ENCODE measurements at regions not wholly inside any gene's neighbourhood (a gene's known extent, or its start where the extent isn't known, plus 50 kb on each side); places are given as distances from the start of the nearest gene placed in this dataset.
"Not testable (repeated sequence)": the region's sequence is repeated elsewhere in the genome, so short reads cannot be mapped to it uniquely, and the experiment has no call there.

DNA sequence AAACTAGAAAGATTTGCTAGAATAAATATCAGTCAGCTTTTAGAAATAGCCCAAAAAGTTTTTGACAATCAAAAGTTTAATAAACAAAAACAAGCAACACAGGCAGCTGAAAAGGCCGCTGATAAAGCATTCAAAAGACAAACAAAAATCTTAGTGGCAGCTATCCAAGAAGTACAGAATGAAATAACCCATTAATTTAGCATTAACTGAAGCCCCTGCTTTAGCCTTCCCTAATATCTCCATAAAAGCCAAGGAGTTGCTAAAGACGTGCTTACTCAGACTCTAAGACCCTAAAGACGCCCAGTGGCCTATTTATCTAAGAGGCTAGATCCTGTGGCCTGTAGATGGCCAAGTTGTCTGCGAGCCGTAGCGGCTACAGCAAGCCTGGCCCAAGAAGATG, 123.5 kb upstream of the DEFB108B start:
- not testable (repeated sequence) for H3K9me3 Mint-ChIP-seq; H3K36me3 Mint-ChIP-seq (ENCODE audit: low read depth); H3K4me3 Mint-ChIP-seq; H3K4me1 Mint-ChIP-seq (ENCODE audit: low read depth); H3K27ac Mint-ChIP-seq
- H3K27me3 Mint-ChIP-seq = peaks cover 12% of the 10 kb centered on the region

GRCh38 chr11:71710171-71710671, 122.8 kb upstream of the DEFB108B start:
- not testable (repeated sequence) for H3K4me1 Mint-ChIP-seq (ENCODE audit: low read depth); H3K27ac Mint-ChIP-seq; H3K4me3 Mint-ChIP-seq; H3K36me3 Mint-ChIP-seq (ENCODE audit: low read depth); H3K9me3 Mint-ChIP-seq
- H3K27me3 Mint-ChIP-seq = peaks cover 12% of the 10 kb centered on the region

DNA sequence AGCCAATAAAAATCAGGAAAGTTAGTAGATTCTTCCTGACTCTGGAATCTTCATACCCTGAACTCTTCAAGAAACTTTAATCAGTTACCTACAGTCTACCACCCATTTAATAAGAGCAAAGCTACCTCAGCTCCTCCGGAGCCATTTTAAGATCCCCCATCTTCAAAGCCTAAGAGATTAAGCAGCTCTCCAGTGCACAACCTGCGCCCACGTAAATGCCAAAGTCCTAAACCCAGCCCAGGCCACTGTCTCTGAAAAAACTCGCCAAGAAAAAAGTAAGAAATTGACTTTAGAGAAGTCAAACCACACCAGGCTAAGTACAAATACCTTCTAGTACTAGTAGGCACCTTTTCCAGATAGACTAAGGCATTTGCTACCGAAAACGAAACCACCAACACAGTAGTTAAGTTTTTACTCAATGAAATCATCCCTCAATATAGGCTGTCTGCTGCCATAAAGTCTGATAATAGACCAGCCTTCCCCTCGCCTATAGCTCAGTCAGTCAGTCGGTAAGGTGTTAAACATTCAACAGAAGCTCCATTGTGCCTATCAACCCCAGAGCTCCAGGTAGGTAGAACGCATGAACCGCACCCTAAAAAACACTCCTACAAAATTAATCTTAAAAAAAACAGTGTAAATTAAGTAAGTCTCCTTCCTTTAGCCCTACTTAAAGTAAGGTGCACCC, 122.2 kb upstream of the DEFB108B start:
- not testable (repeated sequence) for H3K27ac Mint-ChIP-seq; H3K4me1 Mint-ChIP-seq (ENCODE audit: low read depth); H3K9me3 Mint-ChIP-seq; H3K36me3 Mint-ChIP-seq (ENCODE audit: low read depth); H3K4me3 Mint-ChIP-seq
- peaks cover 15% of the 10 kb centered on the region for H3K27me3 Mint-ChIP-seq

- peaks cover 13% of the 10 kb centered on the region for H3K27me3 Mint-ChIP-seq
- H3K9me3 Mint-ChIP-seq, H3K27ac Mint-ChIP-seq: not testable (repeated sequence)
Observed at GRCh38 chr11:71712350-71712749, 120.7 kb upstream of the DEFB108B start.

GRCh38 chr11:71712846-71713245, 120.2 kb upstream of the DEFB108B start:
- not testable (repeated sequence) for H3K36me3 Mint-ChIP-seq (ENCODE audit: low read depth); H3K27ac Mint-ChIP-seq
- H3K27me3 Mint-ChIP-seq = peaks cover 11% of the 10 kb centered on the region

More at GRCh38 chr11:71712350-71712749, 120.7 kb upstream of the DEFB108B start:
- H3K4me3 Mint-ChIP-seq; H3K4me1 Mint-ChIP-seq (ENCODE audit: low read depth); H3K36me3 Mint-ChIP-seq (ENCODE audit: low read depth): not testable (repeated sequence)

DNA sequence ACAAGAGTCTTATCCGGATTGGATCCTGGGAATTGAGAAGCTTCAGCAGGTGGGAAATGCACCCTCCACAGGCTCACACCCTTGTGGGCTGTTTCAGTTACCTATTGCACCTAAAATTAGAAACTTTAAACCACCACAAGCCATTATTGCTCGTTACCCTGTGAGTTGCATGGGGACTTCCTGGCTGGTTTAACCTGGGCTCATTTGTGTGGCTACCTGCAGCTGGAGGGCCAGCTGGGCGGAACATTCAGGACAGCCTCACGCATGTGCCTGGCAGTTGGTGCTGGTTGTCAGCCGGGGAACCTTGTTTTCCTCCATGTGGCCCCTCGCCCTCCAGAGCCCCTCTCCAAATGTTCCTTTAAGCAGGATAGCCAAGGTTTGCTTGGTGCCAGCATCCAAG, 118.5 kb upstream of the DEFB108B start:
- H3K4me3 Mint-ChIP-seq; H3K4me1 Mint-ChIP-seq (ENCODE audit: low read depth); H3K27me3 Mint-ChIP-seq; H3K9me3 Mint-ChIP-seq; H3K27ac Mint-ChIP-seq; H3K36me3 Mint-ChIP-seq (ENCODE audit: low read depth): not testable (repeated sequence)

More at GRCh38 chr11:71712846-71713245, 120.2 kb upstream of the DEFB108B start:
- not testable (repeated sequence) for H3K4me1 Mint-ChIP-seq (ENCODE audit: low read depth); H3K4me3 Mint-ChIP-seq; H3K9me3 Mint-ChIP-seq

DNA sequence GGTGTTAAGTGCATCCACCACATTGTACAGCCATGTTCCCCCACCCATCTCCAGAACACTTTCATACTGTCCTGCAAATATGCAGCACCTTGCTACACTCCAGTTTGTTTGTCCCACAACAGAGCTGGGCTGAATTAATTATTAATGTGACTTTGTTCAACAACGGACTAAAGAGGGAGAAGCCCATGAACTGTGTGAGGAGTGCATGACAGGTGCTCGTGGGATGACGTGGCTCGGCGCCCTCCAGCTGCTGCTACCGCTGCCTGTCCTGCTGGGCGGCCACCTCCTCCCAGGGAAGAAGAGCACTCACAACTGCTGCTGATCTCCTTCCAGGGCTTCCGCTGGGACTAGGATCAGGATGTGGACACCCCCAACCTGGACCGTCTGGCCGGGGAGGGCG, 111.2 kb upstream of the DEFB108B start:
- not testable (repeated sequence) for H3K4me3 Mint-ChIP-seq; H3K36me3 Mint-ChIP-seq (ENCODE audit: low read depth); H3K9me3 Mint-ChIP-seq; H3K4me1 Mint-ChIP-seq (ENCODE audit: low read depth); H3K27ac Mint-ChIP-seq
- peaks cover 17% of the 10 kb centered on the region for H3K27me3 Mint-ChIP-seq

GRCh38 chr11:71723991-71724390, 109.0 kb upstream of the DEFB108B start:
- not testable (repeated sequence) for H3K27ac Mint-ChIP-seq; H3K4me3 Mint-ChIP-seq; H3K4me1 Mint-ChIP-seq (ENCODE audit: low read depth); H3K36me3 Mint-ChIP-seq (ENCODE audit: low read depth); H3K9me3 Mint-ChIP-seq
- peaks cover 17% of the 10 kb centered on the region for H3K27me3 Mint-ChIP-seq

- H3K27me3 Mint-ChIP-seq; H3K4me1 Mint-ChIP-seq (ENCODE audit: low read depth); H3K4me3 Mint-ChIP-seq; H3K27ac Mint-ChIP-seq; H3K9me3 Mint-ChIP-seq; H3K36me3 Mint-ChIP-seq (ENCODE audit: low read depth): not testable (repeated sequence)
Observed at GRCh38 chr11:71730748-71731147, 102.3 kb upstream of the DEFB108B start.

DNA sequence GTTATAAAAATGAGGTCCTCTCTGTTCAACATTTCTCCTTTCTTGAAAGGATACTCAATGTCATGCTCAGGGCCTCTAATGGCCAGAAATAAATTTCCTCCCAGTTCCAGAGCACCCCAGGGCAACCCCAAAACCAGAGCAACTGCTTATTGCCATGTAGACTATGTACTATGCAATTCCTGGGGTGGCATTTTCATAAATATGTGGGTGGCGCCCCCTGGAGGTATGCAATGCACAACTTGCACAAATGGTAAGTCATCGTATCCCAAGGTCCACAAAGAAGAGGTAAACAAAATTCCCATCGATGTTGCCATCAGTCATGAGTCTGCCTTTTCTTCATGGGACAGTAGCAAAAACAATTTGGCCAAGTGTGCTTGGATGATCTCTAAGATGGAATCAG, 98.6 kb upstream of the DEFB108B start:
- not testable (repeated sequence) for H3K27ac Mint-ChIP-seq; H3K9me3 Mint-ChIP-seq; H3K36me3 Mint-ChIP-seq (ENCODE audit: low read depth); H3K4me1 Mint-ChIP-seq (ENCODE audit: low read depth); H3K4me3 Mint-ChIP-seq; H3K27me3 Mint-ChIP-seq

GRCh38 chr11:71738317-71738716, 94.7 kb upstream of the DEFB108B start:
- H3K9me3 Mint-ChIP-seq; H3K4me1 Mint-ChIP-seq (ENCODE audit: low read depth); H3K36me3 Mint-ChIP-seq (ENCODE audit: low read depth); H3K27ac Mint-ChIP-seq; H3K4me3 Mint-ChIP-seq: not testable (repeated sequence)
- H3K27me3 Mint-ChIP-seq = peaks cover 27% of the 10 kb centered on the region

- peaks cover 29% of the 10 kb centered on the region for H3K27me3 Mint-ChIP-seq
- H3K9me3 Mint-ChIP-seq; H3K4me1 Mint-ChIP-seq (ENCODE audit: low read depth); H3K4me3 Mint-ChIP-seq; H3K36me3 Mint-ChIP-seq (ENCODE audit: low read depth); H3K27ac Mint-ChIP-seq: not testable (repeated sequence)
Observed at GRCh38 chr11:71743385-71743784, 89.6 kb upstream of the DEFB108B start.

DNA sequence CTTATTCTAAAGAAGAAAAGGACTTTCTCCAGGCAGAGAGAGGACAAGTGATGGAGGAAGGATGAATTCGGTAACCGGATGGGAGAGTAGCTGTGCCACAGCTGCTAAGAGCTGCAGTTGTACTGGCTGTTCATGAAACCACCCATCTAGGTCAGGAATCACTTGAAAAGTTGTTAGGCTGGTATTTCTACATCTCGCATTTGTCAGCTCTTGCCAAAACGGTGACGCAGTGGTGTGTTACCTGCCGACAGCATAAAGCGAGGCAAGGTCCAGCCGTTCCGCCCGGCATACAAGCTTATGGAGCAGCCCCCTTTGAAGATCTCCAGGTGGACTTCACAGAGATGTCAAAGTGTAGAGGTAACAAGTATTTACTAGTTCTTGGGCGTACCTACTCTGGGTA, 87.3 kb upstream of the DEFB108B start:
- not testable (repeated sequence) for H3K4me1 Mint-ChIP-seq (ENCODE audit: low read depth); H3K4me3 Mint-ChIP-seq; H3K36me3 Mint-ChIP-seq (ENCODE audit: low read depth); H3K9me3 Mint-ChIP-seq; H3K27ac Mint-ChIP-seq
- peaks cover 23% of the 10 kb centered on the region for H3K27me3 Mint-ChIP-seq

GRCh38 chr11:71746263-71746662, 86.7 kb upstream of the DEFB108B start:
- peaks cover 21% of the 10 kb centered on the region for H3K27me3 Mint-ChIP-seq
- H3K36me3 Mint-ChIP-seq (ENCODE audit: low read depth); H3K27ac Mint-ChIP-seq; H3K4me3 Mint-ChIP-seq; H3K4me1 Mint-ChIP-seq (ENCODE audit: low read depth); H3K9me3 Mint-ChIP-seq: not testable (repeated sequence)

DNA sequence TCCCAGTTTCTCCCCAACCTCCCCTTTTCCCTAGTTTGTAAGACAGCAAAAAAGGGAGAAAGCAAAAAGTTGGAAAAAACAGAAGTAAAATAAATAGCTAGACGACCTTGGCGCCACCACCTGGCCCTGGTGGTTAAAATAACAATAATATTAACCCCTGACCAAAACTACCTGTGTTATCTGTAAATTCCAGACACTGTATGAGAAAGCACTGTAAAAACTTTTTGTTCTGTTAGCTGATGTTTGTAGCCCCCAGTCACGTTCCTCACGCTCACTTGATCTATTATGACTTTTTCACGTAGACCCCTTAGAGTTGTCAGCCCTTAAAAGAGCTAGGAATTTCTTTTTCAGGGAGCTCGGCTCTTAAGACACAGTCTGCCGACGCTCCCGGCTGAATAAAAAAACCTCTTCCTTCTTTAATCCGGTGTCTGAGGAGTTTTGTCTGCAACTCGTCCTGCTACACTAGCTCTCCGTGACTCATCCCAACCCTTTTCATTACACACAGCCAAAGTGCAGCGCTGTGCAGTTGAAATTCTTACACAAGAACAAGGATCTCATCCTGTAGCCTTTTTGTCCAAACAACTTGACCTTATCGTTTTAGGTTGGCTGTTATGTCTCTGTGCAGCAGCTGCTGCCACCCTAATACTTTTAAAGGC, 83.9 kb upstream of the DEFB108B start:
- not testable (repeated sequence) for H3K4me1 Mint-ChIP-seq (ENCODE audit: low read depth); H3K9me3 Mint-ChIP-seq; H3K36me3 Mint-ChIP-seq (ENCODE audit: low read depth); H3K4me3 Mint-ChIP-seq; H3K27ac Mint-ChIP-seq
- H3K27me3 Mint-ChIP-seq = peaks cover 21% of the 10 kb centered on the region

DNA sequence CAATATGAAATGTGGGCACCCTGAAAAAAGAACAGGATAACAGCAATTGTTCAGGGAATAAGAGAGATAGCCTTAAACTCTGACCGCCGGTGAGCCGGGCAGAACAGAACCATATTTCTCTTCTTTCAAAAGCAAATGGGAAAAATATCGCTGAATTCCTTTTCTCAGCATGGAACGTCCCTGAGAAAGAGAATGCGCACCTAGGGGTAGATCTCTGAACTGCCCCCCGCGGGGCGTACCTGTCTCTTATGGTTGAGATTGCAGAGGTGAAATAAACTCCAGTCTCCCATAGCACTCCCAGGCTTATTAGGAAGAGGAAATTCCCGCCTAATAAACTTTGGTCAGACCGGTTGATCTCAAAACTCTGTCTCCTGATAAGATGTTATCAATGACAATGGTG, 82.1 kb upstream of the DEFB108B start:
- H3K36me3 Mint-ChIP-seq (ENCODE audit: low read depth); H3K4me3 Mint-ChIP-seq; H3K4me1 Mint-ChIP-seq (ENCODE audit: low read depth); H3K27ac Mint-ChIP-seq; H3K9me3 Mint-ChIP-seq: not testable (repeated sequence)
- peaks cover 21% of the 10 kb centered on the region for H3K27me3 Mint-ChIP-seq
